ENCODE measurements at regions not wholly inside any gene's neighbourhood (a gene's known extent, or its start where the extent isn't known, plus 50 kb on each side); places are given as distances from the start of the nearest gene placed in this dataset.

GRCh38 chr13:99103536-99103935 lies 97.1 kb upstream of the UBAC2 start:
- no peak for TF ChIP-seq EZH2phosphoT487 (IDR thresholded peaks at IDR 0.05; ENCODE audit: low read depth, severe bottlenecking, unreplicated experiment)
- no peak for TF ChIP-seq CTCF (IDR thresholded peaks at IDR 0.05; ENCODE audit: poor library complexity)

All from hepatocyte (in vitro differentiated cells).